IMR-90 (cell line): ENCODE measurements at regions not wholly inside any gene's neighbourhood (a gene's known extent, or its start where the extent isn't known, plus 50 kb on each side); places are given as distances from the start of the nearest gene placed in this dataset.

ENCODE experiments used
- ATAC-seq: fragments of 200-7000 bp; cut with Tn5 transposase; 2 replicates; pipeline ENCODE4 v1.9.1; 2020; ENCODE audit warnings: low read depth, mild to moderate bottlenecking, moderate library complexity
- BruUV-seq: library from RNA; stranded (reverse); fragments of 400-500 nt; replicated peaks from 2 replicates; lab custom pipeline; 2021; lab: Mats Ljungman, UMichigan
- CTCF ChIA-PET: fragments of 300-600 bp; formaldehyde crosslinking; extraction: SDS; loops from one replicate; lab custom pipeline; 2021; ENCODE audit warnings: antibody characterized with exemption; lab: Yijun Ruan, JAX
- POLR2A ChIA-PET: fragments of 300-600 bp; sonication (Branson Sonifier 250); formaldehyde crosslinking; loops from one replicate; lab custom pipeline; 2022; ENCODE audit warnings: antibody characterized with exemption; ENCODE audit not compliant: unreplicated experiment; lab: Charles Lee
- DNase-seq: peaks from one replicate; pipeline ENCODE4 v3.0.0; 2013
- H2AFZ ChIP-seq: replicated peaks from 2 replicates; pipeline ENCODE3; 2013; ENCODE audit warnings: low read length, mild to moderate bottlenecking; ENCODE audit not compliant: poor library complexity
- H2AK5ac ChIP-seq: 2 replicates; pipeline ENCODE4 v1.6.1; 2013; ENCODE audit warnings: low read depth, low read length, inconsistent platforms
- H2AK9ac ChIP-seq: replicated peaks from 2 replicates; pipeline ENCODE3; 2013; ENCODE audit warnings: mild to moderate bottlenecking, low read depth, low read length, moderate library complexity; ENCODE audit not compliant: poor library complexity
- H2BK120ac ChIP-seq: 2 replicates; pipeline ENCODE4 v1.6.1; 2013; ENCODE audit warnings: low read depth, low read length, inconsistent platforms
- H2BK15ac ChIP-seq: 3 replicates; pipeline ENCODE4 v1.6.1; 2013; ENCODE audit warnings: low read depth, low read length, inconsistent platforms
- H2BK20ac ChIP-seq: 2 replicates; pipeline ENCODE4 v1.6.1; 2013; ENCODE audit warnings: low read depth, mild to moderate bottlenecking, inconsistent platforms, low read length, moderate library complexity
- H2BK5ac ChIP-seq: 2 replicates; pipeline ENCODE4 v1.6.1; 2013; ENCODE audit warnings: mild to moderate bottlenecking, low read depth, low read length, inconsistent platforms; ENCODE audit not compliant: poor library complexity, severe bottlenecking
- H3K14ac ChIP-seq: replicated peaks from 2 replicates; pipeline ENCODE4 v1.6.1; 2013; ENCODE audit warnings: low read depth, low read length, inconsistent platforms
- H3K18ac ChIP-seq: 2 replicates; pipeline ENCODE4 v1.6.1; 2013; ENCODE audit warnings: low read depth, low read length, control low read depth
- H3K23ac ChIP-seq: 2 replicates; pipeline ENCODE4 v1.6.1; 2013; ENCODE audit warnings: low read depth, low read length, inconsistent platforms
- H3K27ac ChIP-seq: 2 replicates; pipeline ENCODE4 v1.5.1; 2013; ENCODE audit warnings: mild to moderate bottlenecking, control low read depth, low read length; ENCODE audit not compliant: insufficient read depth
- H3K27me3 ChIP-seq: 2 replicates; pipeline ENCODE4 v1.6.1; 2013; ENCODE audit warnings: low read length; ENCODE audit not compliant: control insufficient read depth, insufficient read depth
- H3K36me3 ChIP-seq: 2 replicates; pipeline ENCODE4 v1.6.1; 2013; ENCODE audit warnings: low read length, mixed read lengths; ENCODE audit not compliant: control insufficient read depth, insufficient read depth
- H3K4ac ChIP-seq: 2 replicates; pipeline ENCODE4 v1.6.1; 2013; ENCODE audit warnings: low read depth, low read length, inconsistent platforms
- H3K4me1 ChIP-seq: 2 replicates; pipeline ENCODE4 v1.6.1; 2013; ENCODE audit warnings: low read length, mixed read lengths; ENCODE audit not compliant: control insufficient read depth, insufficient read depth
- H3K4me2 ChIP-seq: 2 replicates; pipeline ENCODE4 v1.6.1; 2013; ENCODE audit warnings: low read depth, mild to moderate bottlenecking, control low read depth, low read length, moderate library complexity
- H3K4me3 ChIP-seq: 2 replicates; pipeline ENCODE4 v1.5.1; 2013; ENCODE audit warnings: low read depth, mild to moderate bottlenecking, control low read depth, low read length, moderate library complexity; ENCODE audit not compliant: insufficient read depth
- H3K56ac ChIP-seq: 2 replicates; pipeline ENCODE4 v1.6.1; 2013; ENCODE audit warnings: low read length, inconsistent platforms; ENCODE audit not compliant: insufficient read depth; ENCODE audit errors: extremely low read depth
- H3K79me1 ChIP-seq, 2 experiments: 2 replicates each; pipeline ENCODE4 v1.6.1; 2013; ENCODE audit warnings: low read length in 2 of 2, inconsistent platforms in 1 of 2, low read depth in 1 of 2
- H3K9ac ChIP-seq: 2 replicates; pipeline ENCODE4 v1.6.1; 2013; ENCODE audit warnings: low read depth, low read length, control low read depth
- H3K9me1 ChIP-seq: 2 replicates; pipeline ENCODE4 v1.6.1; 2013; ENCODE audit warnings: low read length, inconsistent platforms; ENCODE audit not compliant: insufficient read depth
- H3K9me3 ChIP-seq: 2 replicates; pipeline ENCODE4 v1.6.1; 2013; ENCODE audit warnings: low read length; ENCODE audit not compliant: control insufficient read depth, insufficient read depth
- H4K20me1 ChIP-seq: 2 replicates; pipeline ENCODE4 v1.6.1; 2013; ENCODE audit warnings: low read length, inconsistent platforms; ENCODE audit not compliant: insufficient read depth
- H4K5ac ChIP-seq: 2 replicates; pipeline ENCODE4 v1.6.1; 2013; ENCODE audit warnings: mild to moderate bottlenecking, low read depth, low read length, control low read depth
- H4K8ac ChIP-seq, 2 experiments: 2 replicates each; pipeline ENCODE4 v1.6.1; 2013; ENCODE audit warnings: low read depth in 2 of 2, low read length in 2 of 2, control low read depth in 1 of 2, inconsistent platforms in 1 of 2
- H4K91ac ChIP-seq: 2 replicates; pipeline ENCODE4 v1.6.1; 2013; ENCODE audit warnings: low read depth, low read length, inconsistent platforms; ENCODE audit not compliant: insufficient read depth
- BHLHE40 ChIP-seq: fragments of 150-350 bp; IDR thresholded peaks from 2 replicates; pipeline ENCODE4 v1.6.1; 2016; ENCODE audit warnings: mild to moderate bottlenecking, low read depth, low read length
- CTCF ChIP-seq: conservative IDR thresholded peaks from 2 replicates; pipeline ENCODE4 v1.5.1; 2012; ENCODE audit warnings: mild to moderate bottlenecking, low read depth, low read length, improper control_type of control experiment
- ELK1 ChIP-seq: fragments of 150-350 bp; IDR thresholded peaks from 2 replicates; pipeline ENCODE4 v1.6.1; 2016; ENCODE audit warnings: low read depth, mild to moderate bottlenecking, low read length, moderate library complexity, borderline replicate concordance
- FOS ChIP-seq: fragments of 150-350 bp; IDR thresholded peaks from 2 replicates; pipeline ENCODE4 v1.6.1; 2016; ENCODE audit warnings: low read depth, low read length
- NFE2L2 ChIP-seq: fragments of 150-350 bp; IDR thresholded peaks from 2 replicates; pipeline ENCODE4 v1.6.1; 2016; ENCODE audit warnings: low read depth, mild to moderate bottlenecking, low read length
- RFX5 ChIP-seq: IDR thresholded peaks from 2 replicates; pipeline ENCODE4 v1.8.0; 2012; ENCODE audit warnings: low read depth, mild to moderate bottlenecking, low read length, moderate library complexity
- USF2 ChIP-seq: fragments of 150-350 bp; IDR thresholded peaks from 2 replicates; pipeline ENCODE4 v1.6.1; 2017; ENCODE audit warnings: mild to moderate bottlenecking, antibody characterized with exemption, low read length, low read depth
- WGBS, 2 experiments: methylation state at CpG; one replicate each; pipeline versions ENCODE4 v1.1.5 to v1.1.7; 2013; ENCODE audit warnings: missing lambda C conversion rate in 2 of 2; ENCODE audit not compliant: insufficient read length in 1 of 2; ENCODE audit errors: extremely low coverage in 2 of 2; 5-methylcytosine and 5-hydroxymethylcytosine counted together
- dilution Hi-C: fragments of 300-500 bp; cut with HindIII; formaldehyde crosslinking; loops from one replicate; pipeline ENCODE4 v1.14.3; 2018; ENCODE audit warnings: low sequenced_read_pairs; ENCODE audit not compliant: unreplicated experiment
- in situ Hi-C: fragments of 300-500 bp; cut with MboI; formaldehyde crosslinking; loops from 3 replicates; pipeline ENCODE4 v1.14.3; 2019; ENCODE audit warnings: low sequenced_read_pairs, inconsistent platforms, mixed read lengths
- intact Hi-C: fragments of 100-400 bp; cut with micrococcal nuclease; formaldehyde crosslinking; loops from 2 replicates; pipeline ENCODE4 v1.10.0; 2022

DNA sequence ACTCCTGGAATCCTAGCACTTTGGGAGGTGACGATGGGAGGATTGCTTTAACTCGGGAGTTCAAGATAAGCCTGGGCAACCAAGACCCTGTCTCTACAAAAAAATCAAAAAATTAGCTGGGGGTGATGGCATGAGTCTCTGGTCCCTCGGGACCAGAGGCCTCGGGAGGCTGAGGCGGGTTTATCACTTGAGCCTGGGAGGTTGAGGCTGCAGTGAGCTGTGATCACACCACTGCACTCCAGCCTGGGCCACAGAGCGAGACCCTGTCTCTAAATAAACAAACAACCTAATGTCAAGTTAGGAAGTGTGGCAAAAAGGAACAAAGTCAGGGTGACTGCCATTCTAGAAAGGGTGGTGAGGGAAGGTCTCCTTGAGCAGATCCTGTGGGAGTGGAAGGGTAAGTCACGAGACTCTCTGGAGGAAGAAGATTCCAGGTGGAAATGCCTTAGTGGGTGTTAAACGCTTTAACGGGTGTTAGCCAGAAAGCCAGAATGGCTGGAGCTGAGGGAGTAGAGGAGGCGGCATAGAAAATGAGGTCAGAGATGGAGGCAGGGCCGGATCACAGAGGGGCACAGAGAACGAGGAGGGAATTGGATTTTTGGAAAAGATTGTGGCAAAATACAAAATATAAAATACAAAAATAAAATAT is 62.2 kb upstream of the ATP5PO start:
- no peak overlapping the region for H2BK5ac ChIP-seq
- no peaks in the 10 kb centered on the region for H4K20me1 ChIP-seq
- no peaks in the 10 kb centered on the region for H3K36me3 ChIP-seq
- ChIA-PET CTCF (interaction anchor here (1.6 kb wide), 1 partner anchor 54 kb away, joined by 5 read pairs; no protein-coding TSS in a partner anchor), POLR2A (no interaction called here)
- no peak overlapping the region for H3K27ac ChIP-seq
- H4K91ac ChIP-seq: peak overlapping the region; percentile 44; the same call in 1 of the 2 replicates
- no peak overlapping the region for H3K4me3 ChIP-seq
- H3K56ac ChIP-seq: no peak overlapping the region
- H3K18ac ChIP-seq: peak overlapping the region; percentile 43; the same call in 1 of the 2 replicates
- peak overlapping the region; percentile 92; the same call in 1 of the 3 replicates for H2BK15ac ChIP-seq
- intact Hi-C loops: no loop called here
- no peak for TF ChIP-seq FOS
- no peak for TF ChIP-seq NFE2L2
- no peak for TF ChIP-seq USF2
- no peak for TF ChIP-seq CTCF
- no peak for TF ChIP-seq BHLHE40
- TF ChIP-seq ELK1: no peak
- TF ChIP-seq RFX5: no peak
- no peak overlapping the region for H2AFZ ChIP-seq
- H2AK5ac ChIP-seq: peak overlapping the region; percentile 67; the same call in 1 of the 2 replicates
- H2BK20ac ChIP-seq: peak overlapping the region; percentile 64
- H3K4me1 ChIP-seq: peaks cover 16% of the 10 kb centered on the region
- H2BK120ac ChIP-seq: peak overlapping the region; percentile 83
- H3K9me1 ChIP-seq: peaks cover 12% of the 10 kb centered on the region
- H4K8ac ChIP-seq: peak overlapping the region in 1 of 2 experiments; percentile 83; a peak in 2 of 4 replicates
- DNase-seq (no peak), ATAC-seq (no peak)
- no peak overlapping the region for H3K23ac ChIP-seq
- H3K79me1 ChIP-seq: no peaks in the 10 kb centered on the region
- H3K9me3 ChIP-seq: no peaks in the 10 kb centered on the region
- no peak overlapping the region for H2AK9ac ChIP-seq
- 84% methylated on average over 3 of the region's 12 CpGs; no CpG with 5 or more reads in 1 of the 2 experiments for WGBS, 2 experiments
- H3K9ac ChIP-seq: no peak overlapping the region
- H3K4ac ChIP-seq: peak overlapping the region; percentile 72
- H3K27me3 ChIP-seq: no peaks in the 10 kb centered on the region
- in situ Hi-C loops: no loop called here
- H4K5ac ChIP-seq: peak overlapping the region; percentile 42; the same call in 1 of the 2 replicates
- no TSS peak for BruUV-seq
- dilution Hi-C loops: no loop called here
- no peak overlapping the region for H3K4me2 ChIP-seq
- H3K14ac ChIP-seq: peak overlapping the region; percentile 78
